ENCODE measurements at regions not wholly inside any gene's neighbourhood (a gene's known extent, or its start where the extent isn't known, plus 50 kb on each side); places are given as distances from the start of the nearest gene placed in this dataset.

GRCh38 chr4:110710070-110710469 is 87.2 kb upstream of the PITX2 start:
- Histone ChIP-seq H3K4ac (ENCODE audit: low read depth, low read length) (no peak overlapping the region), H3K79me1 (ENCODE audit: low read depth in 1 of 2, low read length in 2 of 2) (no peaks in the 10 kb centered on the region), H2BK15ac (ENCODE audit: low read depth, low read length) (no peak overlapping the region), H2BK20ac (ENCODE audit: low read depth, low read length) (no peak overlapping the region), H4K8ac (ENCODE audit: low read depth in 2 of 2, low read length in 2 of 2) (no peak overlapping the region), H4K5ac (ENCODE audit: low read depth, low read length) (no peak overlapping the region), H3K18ac (ENCODE audit: low read depth, low read length) (no peak overlapping the region), H3K27ac (ENCODE audit: insufficient read depth, low read length) (no peak overlapping the region), H2BK120ac (ENCODE audit: low read depth, low read length) (no peak overlapping the region), H2AK9ac (replicated peaks; ENCODE audit: low read depth, low read length, poor library complexity) (no peak overlapping the region), H3K14ac (replicated peaks; ENCODE audit: low read depth, low read length) (no peak overlapping the region), H3K27me3 (ENCODE audit: control insufficient read depth, insufficient read depth, low read length) (no peaks in the 10 kb centered on the region), H3K4me2 (ENCODE audit: low read depth, low read length) (no peak overlapping the region), H2AFZ (replicated peaks; ENCODE audit: low read length, poor library complexity) (no peak overlapping the region), H3K4me1 (ENCODE audit: control insufficient read depth, insufficient read depth, low read length) (no peaks in the 10 kb centered on the region), H4K20me1 (ENCODE audit: insufficient read depth, low read length) (no peaks in the 10 kb centered on the region), H2BK5ac (ENCODE audit: low read depth, low read length, poor library complexity, severe bottlenecking) (no peak overlapping the region), H2AK5ac (ENCODE audit: low read depth, low read length) (no peak overlapping the region), H3K9me1 (ENCODE audit: insufficient read depth, low read length) (no peaks in the 10 kb centered on the region), H3K56ac (ENCODE audit: extremely low read depth, insufficient read depth, low read length) (no peak overlapping the region), H3K4me3 (ENCODE audit: insufficient read depth, low read depth, low read length) (no peak overlapping the region), H3K36me3 (ENCODE audit: control insufficient read depth, insufficient read depth, low read length) (no peaks in the 10 kb centered on the region), H3K23ac (ENCODE audit: low read depth, low read length) (no peak overlapping the region), H4K91ac (ENCODE audit: insufficient read depth, low read depth, low read length) (no peak overlapping the region), H3K9me3 (ENCODE audit: control insufficient read depth, insufficient read depth, low read length) (no peaks in the 10 kb centered on the region), H3K9ac (ENCODE audit: low read depth, low read length) (no peak overlapping the region)
- intact Hi-C loops (cut with micrococcal nuclease) (no loop called here), in situ Hi-C loops (cut with MboI; ENCODE audit: low sequenced_read_pairs) (no loop called here), dilution Hi-C loops (cut with HindIII; ENCODE audit: low sequenced_read_pairs, unreplicated experiment) (no loop called here)
- ChIA-PET POLR2A (ENCODE audit: unreplicated experiment) (no interaction called here), CTCF (no interaction called here)
- no TSS peak for BruUV-seq (replicated peaks)
- TF ChIP-seq FOS (IDR thresholded peaks at IDR 0.05; ENCODE audit: low read depth, low read length) (no peak), USF2 (IDR thresholded peaks at IDR 0.05; ENCODE audit: low read depth, low read length) (no peak), SMC3 (IDR thresholded peaks at IDR 0.05; ENCODE audit: low read depth, low read length) (no peak), MAZ (IDR thresholded peaks at IDR 0.05; ENCODE audit: borderline replicate concordance, low read depth, low read length) (no peak), RCOR1 (IDR thresholded peaks at IDR 0.05; ENCODE audit: insufficient replicate concordance, low read length) (no peak), POLR2A (IDR thresholded peaks at IDR 0.05; ENCODE audit: low read depth, low read length) (no peak), CHD1 (IDR thresholded peaks at IDR 0.05; ENCODE audit: low read depth, low read length) (no peak), MAFK (IDR thresholded peaks at IDR 0.05; ENCODE audit: low read depth, low read length) (no peak)
- no peak for ATAC-seq (ENCODE audit: low read depth)
- WGBS, 2 experiments (ENCODE audit: extremely low coverage in 2 of 2, insufficient read length in 1 of 2), result no CpG with 5 or more reads among the region's 2 CpGs
- no peak for DNase-seq

All from IMR-90 (cell line).